Fibroblast of pulmonary artery (primary cell): ENCODE measurements at regions not wholly inside any gene's neighbourhood (a gene's known extent, or its start where the extent isn't known, plus 50 kb on each side); places are given as distances from the start of the nearest gene placed in this dataset.
"Not testable (repeated sequence)": the region's sequence is repeated elsewhere in the genome, so short reads cannot be mapped to it uniquely, and the experiment has no call there.

Source experiments
- DNase-seq: peaks from one replicate; pipeline ENCODE4 v3.0.0-alpha.2; 2010; ENCODE audit warnings: low read depth
- H3K4me3 ChIP-seq: replicated peaks from 2 replicates; pipeline ENCODE4 v1.5.1; 2011; ENCODE audit warnings: low read depth, mild to moderate bottlenecking, control low read depth, low read length, moderate library complexity
- CTCF ChIP-seq: IDR thresholded peaks from 2 replicates; pipeline ENCODE4 v1.5.1; 2011; ENCODE audit warnings: mild to moderate bottlenecking, control low read depth, low read length, inconsistent platforms; ENCODE audit errors: missing control alignments

GRCh38 chrX:39484159-39485068, 613.3 kb downstream of the BCOR start:
- no peak for TF ChIP-seq CTCF
- no peak for DNase-seq

GRCh38 chrX:39487166-39487968, 610.4 kb downstream of the BCOR start:
- DNase-seq: no peak
- TF ChIP-seq CTCF: no peak
- H3K4me3 ChIP-seq: no peak overlapping the region

More at GRCh38 chrX:39484159-39485068, 613.3 kb downstream of the BCOR start:
- no peak overlapping the region for H3K4me3 ChIP-seq

GRCh38 chrX:39487969-39488330, 609.8 kb downstream of the BCOR start:
- no peak for TF ChIP-seq CTCF
- DNase-seq: no peak
- H3K4me3 ChIP-seq: no peak overlapping the region

GRCh38 chrX:39491548-39492297, 606.0 kb downstream of the BCOR start:
- DNase-seq: no peak
- no peak for TF ChIP-seq CTCF
- H3K4me3 ChIP-seq: no peak overlapping the region

- TF ChIP-seq CTCF: no peak
- no peak for DNase-seq
- H3K4me3 ChIP-seq: no peak overlapping the region
Observed at GRCh38 chrX:39492497-39493162, 605.1 kb downstream of the BCOR start.

- H3K4me3 ChIP-seq: no peak overlapping the region
- DNase-seq: no peak
- no peak for TF ChIP-seq CTCF
Observed at GRCh38 chrX:39493168-39493567, 604.6 kb downstream of the BCOR start.

GRCh38 chrX:39497117-39497516, 600.6 kb downstream of the BCOR start:
- not testable (repeated sequence) for DNase-seq, H3K4me3 ChIP-seq
